ENCODE measurements at regions not wholly inside any gene's neighbourhood (a gene's known extent, or its start where the extent isn't known, plus 50 kb on each side); places are given as distances from the start of the nearest gene placed in this dataset.

DNA sequence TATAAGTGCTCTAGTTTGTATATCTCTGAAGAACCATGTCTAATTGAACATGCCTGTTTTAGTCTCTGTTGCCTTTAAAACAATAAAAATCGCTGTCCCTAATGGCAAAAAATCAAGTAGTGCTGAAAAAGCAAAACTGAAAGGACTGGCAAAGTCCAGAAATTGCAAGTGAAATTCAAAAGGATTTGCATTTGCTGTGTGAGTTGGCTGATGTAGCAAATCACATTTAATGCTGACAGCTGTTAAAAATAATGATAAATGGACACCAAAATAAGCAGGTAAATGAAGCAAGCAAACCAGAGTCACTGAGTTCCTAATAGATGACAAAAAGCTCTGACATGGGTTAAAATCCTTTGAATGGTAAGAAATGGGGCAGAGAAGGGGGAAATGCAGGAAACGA, 874.1 kb downstream of the GRM8 start:
- no peak for DNase-seq

DNA sequence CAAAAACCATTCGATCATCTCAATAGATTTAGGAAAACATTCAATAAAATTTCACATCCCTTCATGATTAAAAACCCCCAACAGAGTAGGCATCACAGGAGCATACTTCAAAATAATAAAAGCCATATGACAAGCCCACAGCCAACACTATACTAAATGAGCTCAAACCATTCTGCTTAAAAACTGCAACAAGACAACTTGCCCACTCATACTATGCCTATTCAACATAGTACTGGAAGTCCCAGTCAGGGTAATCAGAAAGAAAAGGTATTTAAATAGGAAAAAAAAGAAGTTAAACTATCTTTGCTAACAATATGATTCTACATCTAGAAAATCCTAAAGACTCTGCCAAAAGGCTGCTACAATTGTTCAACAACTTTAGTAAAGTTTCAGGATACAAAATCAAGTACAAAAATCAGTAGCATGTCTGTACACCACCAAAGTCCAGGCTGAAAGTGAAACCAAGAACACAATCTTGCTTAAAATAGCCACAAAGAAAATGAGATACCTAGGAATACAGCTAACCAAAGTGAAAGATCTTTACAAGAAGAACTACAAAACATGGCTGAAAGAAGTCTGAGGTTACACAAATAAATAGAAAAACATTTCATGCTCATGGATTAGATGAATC, 882.6 kb downstream of the GRM8 start:
- DNase-seq, result no peak

DNA sequence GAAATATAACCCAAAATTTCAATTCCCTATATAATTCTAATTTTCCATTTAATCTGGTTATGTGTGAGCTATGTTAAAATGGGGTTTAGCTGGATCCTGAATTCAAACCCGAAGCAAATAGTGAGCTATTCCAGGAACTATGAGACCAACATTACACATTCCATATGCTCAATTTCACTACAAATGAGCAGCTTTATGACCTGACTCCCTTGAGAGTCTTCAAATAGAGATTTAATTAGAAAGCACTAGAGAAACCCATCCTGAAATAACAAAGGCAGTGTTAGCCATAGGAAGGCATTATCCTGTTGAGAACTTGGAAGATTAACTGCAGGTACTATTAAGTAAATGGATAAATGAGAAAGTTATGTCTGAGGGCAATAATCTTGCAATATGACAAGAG, 890.0 kb downstream of the GRM8 start:
- no peak for DNase-seq

DNA sequence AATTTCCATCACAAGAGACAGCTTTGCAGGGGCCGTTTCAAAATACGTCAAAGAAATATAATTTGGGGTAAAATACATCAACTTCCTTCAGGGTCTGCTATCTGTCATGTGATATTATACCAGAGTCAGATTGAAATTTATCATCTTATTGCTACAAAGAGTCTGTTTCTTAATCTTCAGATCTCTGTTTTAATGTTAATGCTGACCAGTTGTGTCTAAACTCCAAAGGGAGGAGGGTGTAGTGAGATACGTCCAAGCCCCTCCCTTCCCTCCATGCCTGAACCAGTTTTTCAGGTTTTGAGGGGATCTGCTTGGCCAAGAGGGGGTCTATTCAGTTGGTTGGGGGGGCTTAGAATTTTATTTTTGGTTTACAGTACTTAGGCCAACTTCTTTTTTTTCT, 891.6 kb downstream of the GRM8 start:
- no peak for DNase-seq

DNA sequence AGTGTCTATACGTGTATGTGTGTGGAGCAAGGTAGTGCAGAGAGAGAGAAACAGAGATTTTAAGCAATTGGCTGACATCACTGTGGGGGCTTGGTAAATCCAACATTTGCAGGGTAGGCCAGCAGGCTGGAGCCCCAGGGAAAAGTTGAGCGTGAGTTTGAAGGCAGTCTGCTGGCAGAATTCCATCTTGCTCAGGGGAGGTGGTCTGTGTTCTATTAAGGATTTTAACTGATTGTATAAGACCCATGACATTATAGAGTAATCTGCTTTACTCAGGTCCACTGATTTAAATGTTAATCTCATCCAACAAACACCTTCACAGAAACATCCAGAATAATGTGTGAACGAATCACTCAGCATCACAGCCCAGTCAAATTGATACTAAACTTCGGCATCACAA, 912.9 kb downstream of the GRM8 start:
- DNase-seq, result no peak

DNA sequence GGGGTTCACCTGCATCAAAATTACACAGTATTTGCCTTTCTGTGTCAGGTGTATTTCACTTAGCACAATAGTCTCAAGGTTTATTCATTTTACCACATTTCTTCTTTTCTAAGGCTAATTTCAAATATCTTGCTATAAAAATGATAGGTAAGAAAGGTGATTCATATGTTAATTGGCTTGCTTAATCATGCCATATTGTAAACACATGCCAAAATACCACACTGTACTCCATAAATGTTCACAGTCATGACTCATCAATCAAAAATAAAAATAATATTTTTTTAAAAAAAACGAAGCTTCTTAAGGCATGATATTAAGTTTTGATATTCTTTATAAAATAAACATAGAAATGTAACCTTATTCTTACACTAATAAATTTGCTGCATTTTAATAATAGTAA, 947.1 kb downstream of the GRM8 start:
- no peak for DNase-seq

DNA sequence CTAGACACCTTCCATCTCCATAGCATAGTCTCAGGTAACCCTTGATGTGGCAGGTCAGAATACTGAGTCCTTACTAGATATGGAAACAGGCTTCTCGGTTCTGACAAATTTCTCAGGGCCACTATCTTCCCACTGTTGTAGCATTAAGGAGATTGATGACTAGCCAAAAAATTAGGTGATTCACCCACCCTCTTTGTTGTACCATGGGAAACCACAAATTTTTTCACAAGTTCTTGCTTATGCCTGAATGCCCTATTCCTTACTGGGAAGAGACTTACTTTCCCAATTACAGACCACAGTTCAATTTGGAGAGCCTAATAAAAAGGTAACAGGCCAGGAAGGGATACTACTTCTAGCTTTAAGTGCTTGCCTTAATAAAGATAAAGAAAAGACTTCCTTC, 948.8 kb downstream of the GRM8 start:
- DNase-seq, result no peak

DNA sequence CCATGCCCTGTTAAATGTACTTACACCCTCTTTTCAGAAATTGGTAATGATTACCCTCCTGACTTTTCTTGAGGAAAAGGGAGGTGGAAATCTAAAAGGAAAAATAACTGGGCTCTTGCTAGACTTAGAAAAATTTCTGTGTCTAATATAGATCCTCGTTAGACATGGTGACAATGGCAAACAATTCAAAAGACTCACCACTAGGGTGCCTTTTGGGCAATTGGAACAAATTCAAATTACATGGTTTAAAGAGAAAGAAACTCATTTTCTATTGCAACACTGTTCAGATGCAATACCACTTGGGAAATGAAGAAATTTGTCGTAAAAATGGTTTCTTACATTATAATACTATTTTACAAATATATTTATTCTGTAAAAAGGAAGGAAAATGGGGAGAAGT, 950.1 kb downstream of the GRM8 start:
- no peak for DNase-seq

DNA sequence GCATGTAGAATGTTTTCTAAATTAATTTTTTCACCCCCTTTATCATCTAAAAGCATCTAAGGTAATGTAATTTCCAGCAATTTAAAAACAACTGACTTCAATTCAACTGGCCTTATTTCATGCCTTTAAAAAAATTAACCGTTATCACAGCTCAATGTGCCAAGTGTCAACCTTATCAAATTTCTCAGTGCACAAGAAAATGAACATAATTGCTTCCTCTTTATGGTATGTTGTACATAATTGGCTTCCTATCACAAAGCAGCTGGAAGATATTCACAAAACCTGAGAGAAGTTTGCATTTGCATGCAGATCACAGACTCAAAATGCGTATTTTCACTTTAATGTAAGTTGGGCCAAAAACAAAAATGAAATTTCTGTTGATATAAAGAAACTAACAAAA, 966.4 kb downstream of the GRM8 start:
- DNase-seq, result no peak

DNA sequence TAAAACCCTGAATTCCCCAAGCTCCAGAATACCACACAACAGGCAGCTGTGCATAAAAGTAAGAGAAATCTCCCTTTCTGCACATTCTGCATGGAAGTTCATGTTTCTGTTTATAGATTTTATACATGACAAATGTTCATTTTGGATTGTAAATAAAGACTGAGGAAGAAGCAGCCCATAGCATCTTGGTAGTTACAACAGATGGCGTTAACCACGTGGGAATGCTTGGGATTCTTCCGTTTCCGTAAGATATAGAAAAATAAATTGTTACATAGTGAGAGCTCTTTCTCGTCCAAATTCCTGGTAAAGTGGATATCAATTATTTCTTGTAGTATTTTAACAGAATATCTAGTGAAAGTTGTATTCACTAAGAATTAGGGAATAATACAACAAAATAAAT, 1016.5 kb downstream of the GRM8 start:
- no peak for DNase-seq

DNA sequence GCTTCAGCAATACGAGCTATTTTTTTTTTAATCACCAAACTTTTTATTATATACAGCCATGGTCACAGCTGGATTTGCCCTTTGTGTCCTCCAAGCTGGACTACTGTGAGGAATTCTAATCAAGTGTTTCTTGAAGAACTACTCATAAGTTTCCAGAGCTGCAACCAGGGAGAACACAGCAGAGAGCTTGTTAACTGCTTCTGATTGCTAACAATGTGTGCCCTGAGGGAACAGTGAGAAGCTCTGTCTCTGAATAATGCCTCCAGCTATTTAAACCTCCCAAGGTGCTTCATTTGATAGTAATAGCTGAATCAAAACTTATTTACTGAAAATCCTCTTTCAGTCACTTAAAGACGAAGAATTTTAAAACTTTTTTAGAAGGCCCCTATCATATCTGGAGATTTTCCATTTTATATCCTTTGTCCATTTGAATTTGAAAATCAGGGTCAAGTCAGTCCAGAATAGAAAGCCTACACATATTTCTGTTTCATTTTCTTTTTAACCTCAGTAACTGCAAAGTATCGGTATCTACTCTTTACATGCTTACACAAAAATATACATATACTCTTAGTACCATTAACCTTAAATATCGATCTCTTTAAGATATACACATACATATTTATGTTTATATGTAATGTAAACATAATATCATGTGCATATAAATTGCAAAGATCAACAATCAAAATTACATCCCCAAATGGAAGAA, 1024.2 kb downstream of the GRM8 start:
- no peak for DNase-seq

DNA sequence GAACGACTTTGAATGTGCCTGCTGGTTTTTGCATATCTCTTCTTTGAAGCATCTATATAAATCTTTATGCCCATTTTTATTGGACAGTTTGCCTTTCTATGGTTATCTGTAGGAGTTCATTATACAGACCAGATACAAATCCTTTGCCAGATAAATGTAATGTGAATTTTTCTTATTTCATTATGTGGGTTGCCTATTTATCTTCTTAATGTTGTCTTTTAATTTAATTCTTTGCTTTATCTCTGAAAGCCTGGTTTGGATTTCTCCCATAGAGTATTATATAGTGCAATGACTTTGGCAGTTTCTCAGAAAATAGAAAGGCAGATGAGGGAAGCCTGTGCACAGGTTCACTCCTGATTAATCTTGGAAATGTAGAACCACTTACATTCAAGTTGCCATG, 1025.1 kb downstream of the GRM8 start:
- no peak for DNase-seq

DNA sequence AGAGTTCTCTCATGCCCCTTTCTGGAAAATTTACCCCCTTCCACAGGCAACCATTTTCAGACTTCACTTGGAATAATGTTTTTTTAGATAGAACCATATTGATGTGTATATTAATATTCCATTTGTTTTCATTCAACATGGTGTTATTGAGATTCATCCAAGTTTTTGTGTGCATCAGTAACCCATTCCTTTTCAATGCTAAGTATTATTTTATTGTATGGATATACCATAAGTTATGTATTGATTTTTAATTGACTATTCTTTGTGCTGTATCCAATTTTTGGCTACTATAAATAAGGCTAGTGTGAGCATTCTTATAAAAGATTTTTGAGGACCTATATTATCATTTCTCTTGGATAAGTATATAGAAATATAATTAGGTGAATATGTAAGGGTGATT, 1025.7 kb downstream of the GRM8 start:
- DNase-seq, result no peak

DNA sequence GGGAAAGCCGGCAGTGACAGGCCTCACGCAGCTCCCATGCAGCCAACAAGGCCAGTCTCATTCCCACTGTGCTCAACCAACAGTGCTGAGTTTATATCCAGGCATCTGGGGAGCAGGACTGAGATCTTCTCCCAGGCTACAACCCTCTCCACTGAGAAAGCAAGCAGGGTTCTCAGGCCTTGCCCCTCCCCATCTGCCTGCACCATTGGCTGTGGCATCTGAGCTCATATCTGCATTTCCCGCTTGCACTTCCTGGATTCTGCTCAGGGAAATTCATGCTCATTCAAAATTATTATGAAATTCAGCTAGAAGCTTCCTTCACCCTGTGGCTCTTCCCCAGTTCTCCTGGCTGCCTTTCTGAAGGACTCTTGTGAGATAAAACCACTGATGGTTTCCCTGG, 1029.0 kb downstream of the GRM8 start:
- no peak for DNase-seq

DNA sequence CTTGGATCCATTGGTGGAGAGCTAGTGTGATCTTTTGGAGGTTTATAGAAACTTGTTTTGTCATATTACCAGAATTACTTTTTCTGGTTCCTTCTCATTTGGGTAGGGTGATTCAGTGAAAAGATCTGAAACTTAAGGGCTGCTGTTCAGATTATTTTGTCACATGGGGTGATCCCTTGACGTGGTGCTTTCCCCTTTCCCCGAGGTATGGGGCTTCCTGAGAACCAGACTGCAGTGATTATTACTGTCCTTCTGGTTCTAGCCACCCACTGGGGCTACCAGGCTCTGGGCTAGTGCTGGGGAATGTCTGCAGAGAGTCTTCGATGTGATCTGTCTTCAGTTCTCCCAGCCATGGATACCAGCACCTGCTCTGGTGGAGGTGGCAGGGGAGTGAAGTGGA, 1030.0 kb downstream of the GRM8 start:
- no peak for DNase-seq

DNA sequence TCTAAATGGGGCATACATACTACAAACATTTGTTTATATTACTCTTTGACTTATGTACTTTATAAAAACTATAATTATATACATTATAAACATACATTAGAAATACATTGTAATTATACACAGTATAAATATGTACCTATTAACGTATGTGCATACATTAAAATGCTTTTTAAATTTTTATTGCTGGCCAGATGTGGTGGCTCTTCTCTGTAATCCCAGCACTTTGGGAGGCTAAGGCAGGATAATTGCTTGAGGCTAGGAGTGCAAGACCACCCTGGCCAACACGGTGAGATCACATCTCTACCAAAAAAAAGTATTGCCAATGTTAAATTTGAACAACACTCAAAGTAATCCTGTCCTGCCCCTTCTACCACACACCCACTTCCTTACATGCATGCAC, 1037.0 kb downstream of the GRM8 start:
- DNase-seq, result no peak

DNA sequence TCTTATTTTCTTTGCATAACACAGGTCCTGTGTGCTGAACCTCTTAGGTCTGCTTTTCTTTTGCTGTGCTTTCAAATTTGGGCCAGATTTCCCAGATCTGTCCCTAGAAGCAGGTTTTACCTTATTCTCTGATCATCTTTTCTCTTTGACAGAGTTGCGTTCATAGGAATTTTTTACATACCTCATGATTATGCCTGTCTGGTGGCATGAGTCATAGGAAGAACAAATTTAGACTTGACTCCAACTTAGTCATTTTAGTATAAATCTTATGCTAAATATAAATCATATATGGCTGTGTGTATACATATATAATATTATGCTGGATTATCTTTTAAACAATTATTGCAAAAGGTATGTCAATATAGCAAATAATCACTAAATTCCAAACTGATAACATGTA, 1038.9 kb downstream of the GRM8 start:
- no peak for DNase-seq

DNA sequence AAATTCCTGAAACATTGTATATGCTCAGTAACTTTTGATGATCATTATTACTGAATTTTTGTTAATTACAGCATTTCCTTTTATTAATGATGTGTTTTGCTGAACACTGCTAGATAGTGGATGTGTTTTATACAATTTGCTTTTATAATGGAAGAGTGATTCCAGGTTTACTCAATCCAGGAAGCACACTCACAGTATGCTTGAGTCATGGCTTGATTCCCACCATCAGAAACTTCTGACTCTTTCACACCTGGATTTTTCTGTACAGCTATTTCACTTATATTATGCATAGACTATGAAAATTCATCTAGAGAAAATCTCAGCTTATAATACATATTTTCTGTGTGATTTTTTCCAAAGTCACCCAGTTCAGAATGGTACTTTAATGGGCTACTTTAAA, 1040.9 kb downstream of the GRM8 start:
- DNase-seq, result no peak

DNA sequence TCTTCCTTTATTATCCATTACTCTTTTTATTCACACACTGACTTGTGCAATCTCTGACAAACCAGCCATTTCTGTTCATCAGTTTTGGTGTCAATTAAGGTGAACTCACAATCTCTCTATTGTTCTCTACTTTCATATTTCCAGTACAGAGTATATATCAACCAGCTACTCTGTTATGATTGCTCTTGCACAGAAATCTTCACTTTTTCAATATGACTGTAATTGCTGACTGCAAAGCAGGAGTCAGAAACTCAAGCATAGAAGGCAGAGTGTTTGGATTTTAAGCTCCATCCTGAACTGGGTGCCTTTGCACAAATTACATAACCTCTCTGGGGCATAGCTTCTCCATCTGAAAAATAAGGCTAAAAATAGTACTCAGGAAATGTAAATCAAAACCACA, 1042.0 kb downstream of the GRM8 start:
- no peak for DNase-seq

DNA sequence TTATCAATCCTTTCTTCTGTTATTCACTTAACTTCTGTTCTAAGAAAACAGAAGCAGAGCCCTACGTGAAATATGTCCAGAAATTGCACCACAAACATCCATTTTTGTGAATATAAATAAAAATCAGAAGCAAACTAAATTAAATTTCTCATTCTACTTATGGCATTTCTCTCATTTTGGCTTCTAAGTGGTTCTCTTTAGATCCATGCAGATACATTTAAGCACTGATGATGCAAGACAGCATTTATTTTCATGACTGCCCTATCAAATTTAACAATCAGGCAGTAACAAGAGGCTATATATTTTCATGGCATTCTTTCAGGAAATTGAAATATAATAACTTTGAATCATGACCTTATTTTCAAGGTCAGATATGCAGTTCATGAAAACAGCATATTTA, 1049.6 kb downstream of the GRM8 start:
- DNase-seq, result no peak

DNA sequence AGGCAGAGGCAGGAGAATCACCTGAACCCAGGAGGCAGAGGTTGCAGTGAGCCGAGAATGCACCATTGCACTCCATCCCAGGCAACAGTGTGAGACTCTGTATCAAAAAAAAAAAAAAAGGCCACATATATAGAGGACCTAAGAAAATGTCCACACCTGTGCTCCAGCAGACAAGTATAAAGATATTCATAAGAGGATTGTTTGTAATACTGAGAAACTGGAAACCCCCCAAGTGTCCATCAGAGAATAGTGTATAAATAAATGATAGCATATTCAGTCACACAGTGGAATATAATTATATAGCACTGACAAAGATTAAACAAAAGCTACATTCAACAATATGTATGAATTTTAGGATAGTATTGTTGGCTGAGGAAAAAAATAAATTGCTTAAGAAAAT, 1050.6 kb downstream of the GRM8 start:
- DNase-seq, result no peak

DNA sequence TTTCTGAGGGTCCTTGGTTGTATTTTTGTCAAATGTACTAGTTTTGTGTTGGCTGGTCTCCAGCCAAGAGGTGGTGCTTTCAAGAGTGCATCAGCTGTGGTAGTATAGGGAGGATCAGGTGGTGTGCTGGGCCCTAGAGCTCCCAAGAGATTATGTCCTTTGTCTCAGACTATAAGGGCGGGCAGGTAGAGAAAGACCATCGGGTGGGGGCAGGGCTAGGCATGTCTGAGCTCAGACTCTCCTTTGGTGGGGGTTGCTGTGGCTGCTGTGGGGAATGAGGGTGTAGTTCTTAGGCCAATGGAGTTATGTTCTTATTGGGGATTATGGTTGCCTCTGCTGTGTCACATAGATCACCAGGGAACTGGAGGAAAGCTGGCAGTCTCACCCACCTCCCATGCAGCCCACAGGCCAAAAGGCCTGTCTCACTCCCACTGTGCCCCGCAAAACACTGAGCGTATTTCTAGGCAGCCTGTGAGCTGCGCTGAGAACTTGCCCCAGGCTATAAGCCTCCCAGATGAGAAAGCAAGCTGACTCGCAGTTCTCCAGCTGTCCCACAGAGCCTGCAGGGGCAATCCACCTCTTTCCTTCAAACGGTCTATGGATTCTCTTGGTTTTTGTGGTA, 1066.7 kb downstream of the GRM8 start:
- DNase-seq, result no peak

DNA sequence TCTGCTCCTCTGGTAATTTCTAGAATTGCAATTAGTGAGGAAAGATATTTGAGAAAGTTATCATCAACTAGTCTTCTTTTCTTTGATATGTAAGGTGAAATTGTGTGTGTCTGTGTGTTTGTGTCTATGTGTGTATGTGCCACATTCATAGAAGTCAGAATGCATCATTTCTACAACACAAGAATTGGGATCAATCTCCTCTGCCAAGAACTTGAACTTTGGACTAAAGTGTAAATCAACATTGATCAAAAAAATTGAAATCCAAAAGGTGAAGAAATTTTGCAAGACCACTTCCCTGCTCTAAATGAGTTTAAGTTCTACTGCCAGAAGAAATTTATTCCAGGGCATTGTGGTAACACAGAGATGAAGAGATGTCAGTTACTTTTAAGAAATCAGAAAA, 1072.8 kb downstream of the GRM8 start:
- DNase-seq, result no peak

DNA sequence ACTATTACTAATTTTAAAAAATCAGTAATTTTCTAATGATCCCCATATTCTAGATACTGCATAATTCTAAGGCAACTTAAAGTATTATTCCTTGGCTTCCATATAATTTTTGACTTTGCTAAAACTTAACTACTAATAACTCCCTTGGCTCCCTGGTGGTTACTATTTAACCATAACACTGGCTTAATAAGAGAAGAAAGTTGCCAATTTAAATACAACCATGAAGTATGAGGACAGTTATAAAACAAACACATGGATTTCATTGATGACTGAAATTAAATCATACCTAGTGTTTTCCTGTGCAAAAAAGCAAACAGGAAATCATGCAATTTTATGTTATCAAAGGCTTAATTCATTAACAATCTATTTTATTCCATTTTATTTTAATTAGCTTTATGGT, 1073.9 kb downstream of the GRM8 start:
- no peak for DNase-seq

DNA sequence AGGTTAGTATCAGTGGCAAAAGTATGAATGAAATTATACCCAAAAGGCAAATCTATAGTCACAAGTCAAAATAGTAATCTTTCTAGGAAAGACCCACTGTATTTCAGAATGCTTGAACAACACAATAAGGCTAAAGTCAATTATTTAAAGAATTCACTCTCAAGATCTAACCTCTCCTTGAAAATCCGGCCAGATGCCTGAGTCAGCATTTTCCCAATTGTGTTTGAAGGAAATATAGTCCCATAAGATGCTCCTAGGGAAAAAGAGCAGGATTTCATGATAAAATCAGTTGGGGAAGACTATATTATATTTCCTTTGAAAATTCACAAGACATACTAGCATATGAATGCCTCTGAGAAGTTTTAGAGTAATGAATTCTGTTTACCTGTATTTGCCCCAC, 1075.0 kb downstream of the GRM8 start:
- no peak for DNase-seq

All from NCI-H2029 treated with DMSO at 0.1 percent for 48 hours (cell line).